Right hindlimb (tissue), 1 donor: ENCODE measurements at regions not wholly inside any gene's neighbourhood (a gene's known extent, or its start where the extent isn't known, plus 50 kb on each side); places are given as distances from the start of the nearest gene placed in this dataset.

ENCODE experiments used
- DNase-seq: peaks from one replicate; pipeline ENCODE4 v3.0.0-alpha.2; 2018

DNA sequence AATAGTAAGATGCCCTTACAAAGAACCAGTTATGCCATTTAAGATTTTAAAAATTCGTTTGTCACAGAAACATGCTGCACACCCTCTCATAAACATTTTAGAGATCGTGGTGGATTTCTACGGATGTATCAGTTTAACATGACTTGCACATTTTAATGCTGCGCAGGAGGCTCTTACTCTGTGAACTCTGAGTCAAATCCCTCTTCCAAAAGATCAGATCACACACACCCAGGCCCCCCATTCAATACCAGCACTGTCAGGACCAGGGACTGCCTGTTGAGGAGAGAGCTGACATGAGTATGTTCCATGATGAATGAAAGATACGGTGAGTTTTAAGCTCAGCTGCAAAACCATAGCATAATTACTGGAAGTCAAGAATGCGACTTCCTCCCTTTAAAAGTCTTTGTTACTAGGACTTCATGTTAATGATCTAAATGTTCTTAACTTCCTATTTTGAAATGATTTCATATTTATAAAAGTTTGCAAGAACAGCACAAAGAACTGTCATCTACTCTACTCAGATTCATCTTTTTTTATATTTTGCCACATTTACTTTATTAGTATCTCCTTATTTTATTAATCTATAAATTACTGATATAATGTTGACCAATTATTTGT lies 500.2 kb downstream of the GLRX3 start:
- no peak for DNase-seq

DNA sequence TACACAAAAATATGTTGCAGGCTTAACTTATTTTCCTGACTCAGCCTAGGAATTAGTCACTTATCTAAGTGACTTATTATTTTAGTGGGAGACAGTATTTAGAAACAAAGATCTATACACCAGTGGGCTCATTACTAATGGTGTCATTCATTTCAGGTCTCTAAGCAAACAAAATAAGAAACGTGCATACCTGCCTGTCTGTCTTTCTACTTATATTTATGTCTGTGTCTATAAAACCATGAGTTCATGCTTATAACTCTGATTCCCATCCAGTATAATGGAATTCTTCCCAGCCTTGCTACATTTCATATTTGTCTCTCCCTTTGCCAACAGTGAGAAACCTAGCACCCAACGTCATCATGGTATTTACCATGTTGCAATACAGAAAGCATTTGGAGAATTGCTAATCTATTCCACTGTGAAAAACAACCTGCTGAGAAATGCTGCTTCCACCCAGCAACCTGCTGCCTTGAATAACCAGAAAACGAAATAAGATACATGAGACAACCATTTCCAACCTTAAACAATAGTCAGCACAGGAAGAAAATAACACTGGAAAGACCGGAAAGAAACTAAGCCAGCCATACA lies 501.0 kb downstream of the GLRX3 start:
- DNase-seq = no peak

DNA sequence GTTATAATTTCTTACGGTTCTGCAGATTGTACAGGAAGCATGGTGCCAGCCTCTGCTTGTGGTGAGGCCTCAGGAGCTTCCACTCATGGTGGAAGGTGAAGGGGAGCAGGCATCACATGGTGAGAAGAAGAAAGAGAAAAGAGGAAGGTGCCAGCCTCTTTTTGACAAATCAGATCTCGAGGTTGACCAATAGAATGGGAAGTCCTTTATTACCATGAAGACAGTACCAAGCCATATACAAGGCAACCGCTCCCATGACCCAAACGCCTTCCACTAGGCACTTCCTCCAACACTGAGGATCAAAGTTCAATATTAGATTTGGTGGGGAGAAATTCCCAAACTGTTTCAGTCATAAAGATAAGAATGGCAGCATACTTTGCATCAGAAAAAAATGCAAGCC lies 502.8 kb downstream of the GLRX3 start:
- DNase-seq = no peak

DNA sequence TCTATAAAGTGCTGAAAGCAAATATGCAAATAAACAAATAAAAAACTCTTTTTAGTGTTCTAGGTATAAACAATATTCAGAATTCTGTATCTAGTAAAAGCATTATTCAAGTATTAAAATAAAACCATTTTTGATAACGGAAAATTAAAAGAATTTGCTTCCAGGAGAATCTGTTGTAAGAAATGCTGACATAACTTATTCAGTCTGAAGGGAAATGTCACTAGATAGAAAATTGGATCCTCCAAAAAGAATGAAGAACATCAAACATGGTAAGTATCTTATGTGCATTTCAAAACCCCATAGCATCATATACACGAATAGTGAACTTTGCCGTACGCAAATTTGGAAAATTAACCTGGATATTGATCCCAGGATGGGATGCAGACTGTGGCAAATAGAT lies 506.7 kb downstream of the GLRX3 start:
- DNase-seq = no peak

DNA sequence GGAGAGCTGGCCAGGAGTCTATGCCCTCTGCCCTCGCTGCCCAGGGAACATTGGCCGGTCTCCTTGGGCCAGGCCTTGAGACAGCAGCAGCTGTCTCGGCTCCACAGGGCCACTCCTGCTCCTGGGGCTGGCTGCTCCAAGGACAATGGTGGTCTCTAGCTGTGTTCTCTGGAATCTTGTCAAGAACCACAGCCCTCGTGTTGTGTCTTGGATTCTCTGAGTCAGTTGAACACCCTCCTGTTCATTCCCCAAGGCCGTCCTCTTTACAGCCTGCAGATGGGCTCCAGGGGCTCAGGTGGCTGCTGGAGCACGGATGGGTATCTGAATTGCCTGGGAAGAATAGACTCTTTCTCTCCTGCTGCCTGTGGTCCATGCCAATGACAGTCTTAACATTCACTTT lies 511.1 kb downstream of the GLRX3 start:
- no peak for DNase-seq

DNA sequence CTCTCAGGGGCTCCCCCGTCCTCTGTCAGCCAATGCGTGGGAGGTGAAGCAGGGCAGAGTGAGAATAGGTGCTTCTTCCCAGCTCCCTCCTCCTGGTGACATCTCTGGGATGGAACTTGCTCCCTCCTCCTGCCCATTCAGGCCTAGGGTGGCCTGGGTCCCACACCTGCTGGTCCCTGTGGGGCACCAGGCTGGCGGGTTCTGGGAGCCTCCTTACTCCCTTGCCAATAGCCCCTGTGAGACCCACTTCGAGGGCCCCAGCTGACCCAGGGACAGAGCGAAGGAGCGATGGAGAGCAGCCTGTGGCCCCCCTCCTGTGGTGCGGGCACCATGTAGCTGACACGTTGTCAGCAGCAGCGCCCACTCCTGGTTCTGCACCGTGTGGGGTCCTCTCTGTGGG lies 512.6 kb downstream of the GLRX3 start:
- DNase-seq = no peak

DNA sequence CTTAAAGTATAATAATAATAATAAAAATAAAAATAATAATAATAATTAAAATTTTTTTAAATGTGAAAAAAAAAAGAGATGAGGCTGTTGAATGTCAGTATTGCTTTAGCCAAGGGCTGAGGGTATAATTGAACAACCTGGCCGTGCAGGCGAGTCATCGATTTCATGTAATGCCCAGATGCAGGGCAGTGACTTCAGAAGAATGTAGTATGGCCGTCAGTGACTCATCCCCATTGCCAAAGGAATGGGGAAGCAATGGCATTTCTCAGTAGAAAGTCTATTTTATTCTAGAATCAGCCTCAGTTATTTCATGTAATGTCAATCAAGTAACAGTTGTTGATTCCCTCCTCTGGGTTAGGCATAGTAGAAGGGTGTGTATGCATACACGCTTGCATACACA lies 516.4 kb downstream of the GLRX3 start:
- DNase-seq = no peak

DNA sequence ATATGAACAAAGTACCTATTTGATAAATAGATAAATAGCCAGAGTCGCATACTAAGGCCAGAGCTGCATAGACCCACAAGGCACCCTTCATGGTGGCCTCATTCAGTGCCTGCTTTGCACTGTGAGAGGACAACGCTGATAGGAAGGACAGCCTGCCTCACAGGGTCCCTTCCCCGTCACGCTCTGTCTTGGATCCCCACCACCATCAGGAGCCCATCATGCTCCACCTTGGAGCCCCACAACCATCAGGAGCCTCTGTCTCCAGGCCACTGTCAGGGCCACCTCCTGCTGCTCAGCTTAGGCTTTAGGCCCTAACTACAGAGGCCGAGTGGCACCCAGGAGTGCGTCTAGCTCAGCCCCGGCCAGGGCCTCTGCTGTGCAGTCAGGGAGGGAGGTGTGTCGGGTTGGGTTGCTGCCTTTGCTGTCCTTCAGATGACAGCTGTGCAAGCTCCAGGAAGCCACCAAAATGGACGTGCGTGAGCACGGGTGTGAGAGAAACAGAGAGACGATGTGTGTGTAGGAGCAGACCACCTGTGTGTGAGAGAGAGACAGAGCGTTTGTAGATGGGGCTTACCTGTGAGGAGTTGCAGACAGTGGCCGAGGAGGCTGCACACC lies 516.9 kb downstream of the GLRX3 start:
- no peak for DNase-seq

DNA sequence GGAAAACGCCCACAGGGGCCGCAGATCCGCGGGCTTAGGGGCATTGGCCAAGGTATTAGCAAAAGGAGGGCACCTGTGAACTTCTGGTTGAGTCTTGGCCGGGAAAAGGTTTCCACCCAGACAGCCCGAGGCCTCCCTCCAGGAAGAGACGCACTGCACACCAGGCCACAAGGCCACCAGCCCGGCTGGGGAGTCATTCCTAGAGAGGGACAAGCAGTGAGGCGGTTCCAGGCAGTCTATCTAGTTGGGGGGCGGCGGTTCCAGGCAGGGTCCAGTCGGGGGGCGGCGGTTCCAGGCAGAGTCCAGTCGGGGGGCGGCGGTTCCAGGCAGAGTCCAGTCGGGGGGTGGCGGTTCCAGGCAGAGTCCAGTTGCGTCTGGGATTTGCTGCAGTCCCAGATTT lies 518.5 kb downstream of the GLRX3 start:
- DNase-seq = no peak

DNA sequence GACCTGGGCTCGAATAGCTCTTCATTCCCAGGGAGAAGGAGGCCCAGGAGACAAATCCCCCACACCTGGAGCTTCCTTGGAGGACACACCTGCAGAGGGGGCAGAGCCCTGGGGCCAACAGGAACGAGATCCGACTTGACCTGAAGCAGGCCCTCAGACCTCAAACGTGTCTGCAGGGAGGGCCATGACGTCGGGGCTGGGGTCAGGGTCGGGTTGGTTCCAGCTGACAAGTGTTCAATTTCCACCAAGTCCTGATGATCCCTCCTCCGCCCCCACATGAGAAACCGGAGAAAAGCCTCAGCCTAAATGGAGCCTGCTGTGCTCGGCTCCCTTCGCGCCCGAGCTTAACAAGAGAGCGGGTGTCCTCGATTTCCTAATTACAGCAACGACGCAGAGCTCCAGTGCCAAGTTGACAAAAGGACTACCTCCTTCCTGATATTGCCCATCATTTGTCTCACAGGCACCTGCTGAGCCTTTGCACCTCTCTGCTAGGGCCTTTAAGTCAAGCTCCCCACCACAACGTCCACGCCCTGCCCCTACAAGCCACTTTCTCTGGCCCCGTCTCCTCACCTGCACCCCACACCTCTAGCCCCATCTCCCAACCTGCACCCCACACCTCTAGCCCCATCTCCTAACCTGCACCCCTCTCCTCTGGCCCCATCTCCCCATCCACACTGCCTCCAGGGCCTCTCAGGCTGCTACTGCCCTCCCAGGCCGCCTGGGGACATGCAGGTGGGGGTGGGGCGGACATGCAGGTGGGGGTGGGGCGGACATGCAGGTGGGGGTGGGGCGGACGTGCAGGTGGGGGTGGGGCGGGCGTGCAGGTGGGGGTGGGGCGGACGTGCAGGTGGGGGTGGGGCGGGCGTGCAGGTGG lies 519.4 kb downstream of the GLRX3 start:
- DNase-seq = no peak

DNA sequence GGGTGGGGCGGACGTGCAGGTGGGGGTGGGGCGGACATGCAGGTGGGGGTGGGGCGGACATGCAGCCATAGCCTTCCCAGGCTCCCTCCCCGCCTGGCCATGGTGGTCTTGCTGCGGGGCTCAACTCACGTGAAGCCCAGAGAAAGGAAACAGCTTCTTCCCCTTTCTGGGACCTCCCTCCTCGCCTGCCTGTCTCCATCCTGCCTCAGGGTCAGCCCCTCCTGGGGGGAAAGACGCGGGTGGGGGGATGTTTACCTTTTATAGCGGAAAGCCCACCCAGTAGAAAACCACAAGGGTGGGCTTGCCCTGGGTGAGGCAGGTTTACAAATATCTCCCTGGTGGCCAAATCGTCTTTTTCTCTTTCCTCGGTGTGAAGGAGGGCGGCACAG lies 520.0 kb downstream of the GLRX3 start:
- DNase-seq = no peak

DNA sequence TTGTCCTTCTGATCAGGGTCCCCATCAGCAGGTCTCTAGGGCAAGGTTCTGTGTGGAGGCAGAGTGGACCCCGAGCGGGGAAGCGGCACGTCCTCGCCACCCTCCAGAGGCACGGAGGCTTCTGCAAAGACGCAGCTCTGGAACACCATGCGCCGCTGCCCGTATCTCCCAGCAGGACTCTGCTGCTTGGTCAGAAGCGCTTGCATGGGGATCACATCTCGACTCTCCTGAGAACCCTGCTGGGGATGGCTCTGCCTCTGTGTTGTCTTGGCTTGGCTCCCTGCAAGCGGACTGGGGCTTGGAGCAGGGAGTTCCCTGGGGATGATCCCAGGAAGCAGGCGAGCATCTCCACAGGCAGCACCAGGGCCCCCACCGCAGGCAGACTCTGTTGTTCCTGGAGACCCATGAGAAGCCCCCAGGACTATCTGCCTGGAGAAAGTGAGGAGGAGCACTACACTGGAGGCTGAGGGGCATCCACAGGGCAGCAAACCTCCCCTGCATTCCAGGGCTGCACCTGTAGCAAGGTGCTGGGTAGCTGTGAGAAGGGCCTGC lies 520.5 kb downstream of the GLRX3 start:
- DNase-seq = no peak

DNA sequence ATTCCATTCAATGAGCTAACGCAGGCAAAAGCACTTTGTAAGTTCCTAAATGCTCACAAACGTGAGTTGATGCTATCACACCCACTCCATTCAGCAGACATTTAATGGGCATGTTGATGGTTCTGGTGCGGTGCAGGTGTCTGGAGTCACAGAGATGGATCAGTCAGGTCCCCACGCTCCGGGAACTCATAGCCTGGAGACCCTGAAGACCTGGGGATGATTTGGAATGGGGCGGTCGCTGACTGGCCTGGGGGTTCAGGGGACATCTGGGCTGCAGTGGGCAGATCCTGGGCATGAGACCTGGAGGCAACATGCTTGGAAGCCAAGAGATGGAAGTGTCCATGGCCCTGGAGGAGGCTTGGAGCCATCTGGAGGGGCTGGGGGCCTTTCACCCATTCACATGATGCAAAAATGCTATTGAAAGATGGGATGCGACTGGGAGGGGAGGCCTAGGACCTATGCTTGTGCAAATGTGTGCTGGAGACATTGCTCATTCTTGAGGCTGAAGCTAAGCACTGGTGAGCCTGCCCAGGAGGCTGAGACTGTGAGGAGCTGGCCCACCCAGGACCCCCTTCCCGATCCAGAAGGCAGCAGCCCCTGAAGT lies 522.6 kb downstream of the GLRX3 start:
- no peak for DNase-seq

DNA sequence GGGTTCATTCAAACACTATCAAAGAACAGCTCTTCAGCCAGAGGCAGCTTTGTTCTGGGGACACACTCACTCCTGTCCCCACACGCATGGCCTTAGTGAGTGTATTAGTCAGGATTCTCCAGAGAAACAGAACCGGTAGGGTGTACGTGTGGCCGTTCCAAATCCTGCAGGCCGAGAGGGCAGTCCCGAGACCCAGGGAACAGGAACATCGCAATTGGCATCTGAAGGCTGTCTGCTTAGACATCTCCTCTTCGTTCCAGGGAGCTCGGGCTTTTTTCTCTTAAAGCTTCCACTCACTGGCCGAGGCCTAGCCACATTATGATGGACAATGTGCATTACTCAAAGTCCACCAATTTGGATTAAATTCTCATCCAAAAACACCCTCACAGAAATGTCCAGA lies 523.3 kb downstream of the GLRX3 start:
- DNase-seq = no peak

DNA sequence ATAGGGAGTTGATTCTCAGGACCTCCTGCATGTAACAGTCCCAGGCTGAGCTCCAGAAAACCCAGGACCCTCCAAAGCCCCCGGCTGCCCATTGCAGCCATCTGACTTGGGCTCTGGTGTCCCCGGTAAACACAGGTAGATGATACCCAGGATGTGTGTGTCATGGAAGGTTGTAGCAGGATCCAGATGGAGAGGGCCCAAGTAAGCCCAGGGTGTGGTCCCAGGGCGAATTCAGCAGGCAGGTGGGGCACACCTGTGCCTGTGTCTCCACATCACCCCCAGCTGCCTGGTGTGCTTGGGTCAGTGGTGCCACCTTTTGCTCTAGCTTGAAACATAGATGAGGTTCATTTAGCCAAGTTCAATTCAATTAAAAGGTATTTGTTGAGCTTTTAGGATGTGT lies 524.1 kb downstream of the GLRX3 start:
- DNase-seq = no peak

DNA sequence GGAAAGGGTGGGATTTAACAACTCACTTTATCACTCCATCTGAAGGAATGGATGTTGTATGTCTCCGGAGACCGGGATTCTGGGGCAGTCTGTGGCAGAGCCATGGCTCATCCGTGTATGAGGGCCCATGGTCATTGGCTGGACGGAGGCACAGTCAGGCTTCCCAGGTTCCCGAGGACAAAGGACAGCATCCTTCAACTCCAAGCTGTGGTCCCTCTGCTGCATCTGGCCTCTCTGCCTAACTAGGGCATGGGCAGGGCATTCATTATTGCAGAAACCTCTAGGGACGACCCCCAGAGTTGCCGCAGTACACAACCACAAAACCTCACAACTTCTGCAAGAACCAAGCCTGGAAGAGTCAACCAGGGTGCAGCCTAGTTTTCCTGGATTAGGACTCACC lies 525.2 kb downstream of the GLRX3 start:
- no peak for DNase-seq

DNA sequence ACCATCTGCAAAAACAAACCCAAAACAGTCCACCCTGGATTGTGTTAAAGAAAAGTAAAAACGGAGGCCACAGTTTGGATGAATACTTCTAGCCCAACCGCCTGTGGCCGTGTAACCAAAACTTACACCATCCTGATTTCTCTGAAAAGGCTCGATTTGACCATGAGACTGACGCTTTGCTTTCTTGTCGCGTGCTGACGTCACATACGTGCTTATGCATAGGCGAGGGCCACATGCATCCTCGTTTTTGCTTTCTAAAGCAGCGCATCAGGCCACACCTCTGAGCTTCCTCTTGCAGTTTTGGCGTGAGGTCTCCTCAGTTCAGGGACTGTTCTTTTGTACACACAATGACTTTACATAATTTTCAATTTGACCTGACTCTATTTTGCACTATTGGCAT lies 526.6 kb downstream of the GLRX3 start:
- DNase-seq = no peak

DNA sequence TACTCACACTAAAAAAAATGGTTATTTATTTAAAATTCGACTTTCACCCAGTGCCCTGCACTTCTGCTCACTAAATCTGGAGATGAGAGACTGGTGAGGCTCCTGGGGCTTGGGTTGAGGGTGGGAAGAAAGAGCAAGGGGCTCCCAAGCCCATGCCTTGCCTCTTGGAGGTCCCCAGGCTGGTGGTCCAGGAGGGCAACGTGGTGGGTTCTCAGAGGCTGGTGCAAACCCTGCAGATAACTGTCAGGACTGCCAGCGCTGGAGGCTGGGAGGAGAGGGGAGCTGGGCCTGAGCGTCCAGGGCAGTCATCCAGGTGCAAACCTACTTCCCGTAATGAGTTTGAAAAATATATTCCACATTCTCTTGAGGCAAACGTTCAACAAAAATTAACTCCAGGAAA lies 528.3 kb downstream of the GLRX3 start:
- DNase-seq = no peak

DNA sequence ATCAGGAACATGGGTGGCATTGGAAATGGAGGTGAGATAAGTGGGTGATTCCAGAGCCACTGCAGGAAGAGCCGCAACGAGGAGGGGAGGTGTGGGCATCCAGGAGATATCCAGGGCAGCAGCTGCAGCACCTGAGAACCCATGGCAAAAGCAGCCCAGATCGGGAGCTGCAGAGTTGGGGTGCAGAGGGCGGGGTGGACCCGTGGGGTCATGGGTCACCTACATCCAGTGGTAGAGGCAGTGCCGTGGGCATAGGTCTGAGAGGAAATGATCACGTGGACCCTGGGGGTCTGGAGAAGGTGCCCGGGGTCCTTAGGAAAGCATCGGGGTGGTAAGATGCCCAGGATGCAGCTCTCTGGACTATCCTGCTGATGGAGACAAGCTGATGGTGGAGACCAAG lies 530.0 kb downstream of the GLRX3 start:
- no peak for DNase-seq

DNA sequence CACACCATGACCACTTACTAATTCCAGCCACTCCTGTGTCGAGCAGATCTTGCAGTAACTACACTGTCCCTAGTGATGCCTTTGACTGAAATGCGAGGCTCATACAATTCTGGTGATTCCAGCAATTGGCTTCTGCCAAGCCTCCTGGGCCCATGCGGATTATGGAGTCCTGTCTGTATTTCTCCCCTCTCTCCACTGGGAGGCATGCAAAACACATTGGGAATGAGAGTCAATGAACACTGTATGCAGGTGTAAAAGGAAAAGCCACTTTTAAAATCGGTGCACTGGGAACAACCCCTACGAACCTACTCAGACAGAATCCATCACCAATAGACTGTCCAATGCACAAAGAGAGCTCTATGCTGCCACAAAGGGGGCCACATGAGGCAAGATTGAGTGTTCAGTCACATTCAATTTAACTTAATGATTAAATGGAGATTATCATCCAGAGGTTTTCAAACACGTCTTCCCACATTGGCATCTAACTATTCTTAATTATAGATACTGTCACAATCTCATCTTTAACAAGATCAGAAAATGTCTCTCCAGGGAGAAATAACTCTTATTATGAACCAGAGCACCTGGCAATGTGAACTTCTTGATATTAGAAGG lies 550.6 kb downstream of the GLRX3 start:
- no peak for DNase-seq

DNA sequence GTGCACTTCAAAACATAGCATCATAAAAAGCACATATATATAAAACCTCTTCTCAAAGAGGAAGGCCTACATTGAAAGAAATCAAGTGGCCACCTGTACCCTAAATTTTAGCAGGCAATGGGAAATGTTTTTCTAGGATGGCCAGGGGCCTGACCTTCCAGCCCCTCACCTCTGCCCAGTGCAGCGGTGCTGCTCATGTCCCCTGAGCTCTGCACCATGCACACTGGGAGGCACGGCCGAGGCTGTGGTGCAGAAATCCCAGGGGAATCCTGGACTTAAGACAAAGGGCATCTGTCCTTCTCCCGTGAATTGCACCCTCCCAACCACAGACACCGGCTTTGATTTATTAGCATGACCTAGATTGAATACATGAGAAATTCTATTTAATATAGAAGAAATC lies 551.4 kb downstream of the GLRX3 start:
- DNase-seq = no peak

DNA sequence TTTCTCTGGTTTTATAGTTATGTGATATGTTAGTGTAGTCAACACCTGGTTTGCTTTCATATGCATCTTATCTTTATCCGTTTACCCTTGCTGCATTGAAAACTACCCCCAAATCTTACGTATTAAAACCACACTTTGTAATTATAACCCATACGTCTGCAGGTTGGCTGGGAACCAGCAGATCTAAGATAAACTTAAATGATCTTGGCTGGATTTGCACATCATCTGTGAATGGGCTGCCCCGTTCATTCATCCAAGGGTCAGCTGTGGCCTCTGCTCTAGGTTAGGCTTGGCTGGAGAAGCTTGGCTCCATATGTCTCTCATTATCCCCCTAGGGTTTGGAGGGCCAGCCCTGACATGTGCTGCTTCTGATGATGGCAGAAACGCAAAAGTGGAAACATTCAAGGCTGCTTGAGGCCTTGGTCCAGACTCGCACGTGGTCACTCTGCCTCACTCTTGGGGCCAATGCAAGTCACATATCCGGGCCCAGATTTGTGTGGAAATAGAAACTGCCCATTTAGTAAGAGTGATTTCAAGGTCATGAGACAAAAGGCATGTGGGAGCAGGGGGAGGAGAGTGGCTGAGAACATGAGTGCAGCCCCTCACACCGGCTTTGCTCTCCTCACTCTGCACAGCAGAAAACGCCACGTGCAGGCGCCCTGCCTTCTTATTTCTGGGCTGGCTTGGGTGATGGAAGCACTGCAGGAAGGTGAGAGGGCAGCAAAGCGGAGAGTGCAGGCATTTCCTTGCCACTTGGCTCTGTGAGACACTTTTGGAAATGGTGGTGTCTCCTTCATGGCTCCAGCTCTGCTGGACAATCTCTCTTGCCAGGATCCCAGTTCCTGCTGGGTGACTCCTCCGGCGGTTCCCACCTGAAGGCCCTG lies 553.8 kb downstream of the GLRX3 start:
- no peak for DNase-seq
